CD4-positive, alpha-beta T cell treated with Interleukin-17A for 1 hour (primary cell): ENCODE measurements at regions not wholly inside any gene's neighbourhood (a gene's known extent, or its start where the extent isn't known, plus 50 kb on each side); places are given as distances from the start of the nearest gene placed in this dataset.

Experiments
- DNase-seq: peaks from one replicate; pipeline ENCODE4 v3.0.0-alpha.2; 2020

- no peak for DNase-seq
Observed at GRCh38 chr22:49564054-49564453, 263.6 kb downstream of the BRD1 start.

DNA sequence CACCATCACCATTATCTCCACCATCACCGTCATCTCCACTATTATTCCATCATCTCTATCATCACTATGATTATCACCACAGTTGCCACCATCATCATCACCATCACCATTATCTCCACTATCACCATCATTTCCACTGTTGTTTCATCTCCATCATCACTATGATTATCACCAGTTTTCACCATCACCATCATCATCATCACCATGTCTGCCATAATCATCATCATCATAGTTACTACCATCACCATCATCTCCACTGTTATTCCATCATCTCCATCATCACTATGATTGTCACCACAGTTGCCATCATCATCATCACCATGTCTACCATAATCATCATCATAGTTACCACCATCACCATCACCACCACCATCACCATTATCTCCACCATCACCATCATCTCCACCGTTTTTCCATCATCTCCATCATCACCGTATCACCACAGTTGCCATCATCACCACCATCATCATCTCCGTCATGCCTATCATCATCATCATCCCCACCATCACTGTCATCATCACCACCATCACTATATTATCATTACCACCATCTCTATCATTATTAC is 264.9 kb downstream of the BRD1 start:
- DNase-seq: no peak

DNA sequence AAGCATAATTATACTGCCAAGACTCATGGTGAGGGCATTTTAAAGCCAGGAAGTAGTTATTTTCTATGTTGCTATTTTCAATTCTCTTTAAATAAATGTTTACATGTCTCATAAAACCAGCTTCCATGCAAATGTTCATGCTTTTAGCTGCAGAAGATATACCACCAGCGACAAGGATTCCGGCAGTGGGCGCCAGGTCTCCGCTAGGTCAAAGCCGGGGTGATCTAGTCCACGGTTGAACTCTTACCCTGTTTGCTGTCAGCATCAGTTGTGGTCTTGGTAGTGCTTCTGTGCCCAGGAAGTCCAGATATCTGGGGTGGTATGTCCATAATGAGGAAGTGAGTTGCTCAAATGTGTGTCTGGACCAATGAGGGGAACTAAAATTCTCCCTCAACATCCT is 265.7 kb downstream of the BRD1 start:
- no peak for DNase-seq

DNA sequence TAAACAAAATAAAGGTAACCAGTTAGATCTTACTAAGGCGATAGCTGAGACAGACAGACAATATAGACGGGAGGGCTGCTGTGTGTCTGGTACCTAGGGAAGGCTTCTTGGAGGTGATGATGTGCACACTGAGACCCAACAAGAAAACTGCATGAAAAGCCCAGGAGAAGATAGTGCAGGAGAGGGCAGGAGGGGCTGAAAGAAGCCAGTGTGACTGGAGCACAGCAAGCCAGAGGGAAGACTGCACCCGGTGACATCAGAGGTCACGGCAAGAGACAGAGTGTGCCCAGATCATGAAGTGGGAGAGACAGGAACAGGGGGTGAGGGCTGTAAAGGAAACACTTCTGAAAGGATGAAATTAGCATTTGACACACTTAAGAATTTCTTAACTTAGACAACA is 266.3 kb downstream of the BRD1 start:
- no peak for DNase-seq

- no peak for DNase-seq
Observed at GRCh38 chr22:49555526-49555925, 272.1 kb downstream of the BRD1 start.

- no peak for DNase-seq
Observed at GRCh38 chr22:49554741-49555140, 272.9 kb downstream of the BRD1 start.

DNA sequence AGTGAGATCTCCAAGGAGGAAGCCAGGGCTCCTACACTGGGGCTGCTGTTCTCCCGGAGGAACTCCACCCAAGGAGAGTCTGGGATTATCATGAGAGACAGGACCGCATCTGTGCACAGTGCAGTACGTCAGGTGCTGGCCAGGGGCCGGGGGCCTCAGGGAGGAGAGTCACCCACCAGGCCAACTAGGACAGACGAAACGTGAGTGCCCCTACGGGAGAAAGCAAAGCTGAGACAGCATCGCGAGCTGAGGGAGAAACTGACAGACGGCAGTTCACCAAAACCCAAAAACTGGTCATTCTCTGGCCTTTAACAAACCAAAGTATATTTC is 273.4 kb downstream of the BRD1 start:
- DNase-seq: no peak

DNA sequence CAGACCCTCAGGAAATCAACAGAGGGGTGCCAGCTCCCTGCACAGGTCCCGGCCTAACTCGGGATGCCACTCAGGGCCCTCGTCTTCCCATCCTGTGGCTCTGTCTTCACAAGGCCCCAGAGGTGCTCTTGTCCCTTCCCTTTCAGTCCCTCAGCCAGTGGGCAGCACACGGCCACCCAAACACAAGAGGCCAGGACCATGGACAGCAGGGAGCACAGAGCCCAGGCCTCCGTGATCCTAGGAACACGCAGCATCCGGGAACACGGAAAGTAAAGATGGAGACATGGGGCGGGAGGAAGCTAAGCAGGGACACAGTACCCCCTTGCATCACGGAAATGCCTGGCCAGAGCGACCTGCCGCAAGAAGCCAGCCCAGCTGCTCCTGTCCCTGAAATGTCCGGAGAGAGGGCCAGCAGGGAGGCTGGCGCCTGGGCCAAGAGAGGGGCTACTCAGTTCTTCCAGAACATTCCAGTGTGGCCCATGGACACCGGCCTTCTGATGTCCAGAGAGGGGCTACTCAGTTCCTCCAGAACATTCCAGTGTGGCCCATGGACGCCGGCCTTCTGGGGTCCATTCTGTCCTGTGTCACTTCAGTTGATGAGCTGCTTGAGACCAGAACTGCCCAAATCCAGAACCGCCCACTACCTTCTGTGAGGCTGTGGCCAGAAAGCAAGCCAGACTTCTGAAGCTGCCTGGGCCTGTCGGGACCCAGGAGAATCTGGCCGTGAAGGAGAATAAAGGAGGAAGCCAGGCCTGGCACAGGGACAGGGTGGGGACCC is 274.0 kb downstream of the BRD1 start:
- DNase-seq: no peak

GRCh38 chr22:49553076-49553475 is 274.6 kb downstream of the BRD1 start:
- DNase-seq: no peak

DNA sequence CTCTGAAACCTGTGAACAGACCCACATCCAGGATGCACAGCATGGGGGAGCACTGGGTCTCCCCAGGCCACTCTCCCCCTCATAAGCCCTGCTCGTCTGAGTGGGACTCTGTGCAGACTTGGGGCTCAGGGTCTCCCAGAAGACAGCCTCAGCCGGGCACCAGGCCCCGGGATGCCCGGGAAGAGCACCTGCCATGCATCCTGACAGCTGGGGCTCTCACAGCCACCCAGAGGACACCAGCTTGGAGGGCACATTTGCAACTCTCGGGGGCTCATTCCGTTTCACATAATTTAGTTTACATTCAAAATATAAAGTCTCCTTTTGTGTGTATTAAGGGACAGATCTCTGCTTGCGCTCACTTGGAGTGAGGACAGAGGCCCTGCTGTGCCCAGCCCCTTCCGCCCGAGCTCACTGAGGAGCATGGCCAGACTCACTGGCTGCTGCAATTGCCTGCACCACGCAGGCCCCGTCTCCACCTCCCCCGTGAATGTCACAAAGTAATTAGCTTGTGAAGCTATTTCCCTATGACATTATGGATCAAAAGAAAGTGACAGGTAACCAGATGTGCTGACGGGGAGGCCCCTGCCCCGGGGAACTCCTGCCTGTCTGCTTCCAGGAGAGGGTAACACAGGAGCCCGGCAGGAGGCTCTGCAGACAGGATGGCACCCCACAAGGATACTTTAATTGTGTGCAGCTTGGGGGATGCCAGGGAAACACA is 275.6 kb downstream of the BRD1 start:
- DNase-seq: no peak

- no peak for DNase-seq
Observed at GRCh38 chr22:49551446-49551845, 276.2 kb downstream of the BRD1 start.

- DNase-seq: no peak
Observed at GRCh38 chr22:49550766-49551362, 276.8 kb downstream of the BRD1 start.

DNA sequence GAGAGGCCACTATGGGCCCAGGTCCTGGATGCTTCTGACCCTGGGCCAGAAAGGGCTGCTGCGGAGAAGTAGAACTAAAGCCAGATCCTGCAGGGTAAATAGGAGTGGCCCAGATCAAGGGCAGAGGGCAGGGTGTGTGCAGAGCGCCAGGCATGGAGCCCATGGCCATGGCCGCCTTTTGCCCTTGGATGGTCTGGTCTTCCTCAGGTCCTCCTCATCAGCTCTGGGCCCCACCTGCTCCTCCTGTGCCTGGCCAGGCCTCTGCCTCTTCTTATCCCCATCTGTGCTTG is 277.6 kb downstream of the BRD1 start:
- DNase-seq: no peak

DNA sequence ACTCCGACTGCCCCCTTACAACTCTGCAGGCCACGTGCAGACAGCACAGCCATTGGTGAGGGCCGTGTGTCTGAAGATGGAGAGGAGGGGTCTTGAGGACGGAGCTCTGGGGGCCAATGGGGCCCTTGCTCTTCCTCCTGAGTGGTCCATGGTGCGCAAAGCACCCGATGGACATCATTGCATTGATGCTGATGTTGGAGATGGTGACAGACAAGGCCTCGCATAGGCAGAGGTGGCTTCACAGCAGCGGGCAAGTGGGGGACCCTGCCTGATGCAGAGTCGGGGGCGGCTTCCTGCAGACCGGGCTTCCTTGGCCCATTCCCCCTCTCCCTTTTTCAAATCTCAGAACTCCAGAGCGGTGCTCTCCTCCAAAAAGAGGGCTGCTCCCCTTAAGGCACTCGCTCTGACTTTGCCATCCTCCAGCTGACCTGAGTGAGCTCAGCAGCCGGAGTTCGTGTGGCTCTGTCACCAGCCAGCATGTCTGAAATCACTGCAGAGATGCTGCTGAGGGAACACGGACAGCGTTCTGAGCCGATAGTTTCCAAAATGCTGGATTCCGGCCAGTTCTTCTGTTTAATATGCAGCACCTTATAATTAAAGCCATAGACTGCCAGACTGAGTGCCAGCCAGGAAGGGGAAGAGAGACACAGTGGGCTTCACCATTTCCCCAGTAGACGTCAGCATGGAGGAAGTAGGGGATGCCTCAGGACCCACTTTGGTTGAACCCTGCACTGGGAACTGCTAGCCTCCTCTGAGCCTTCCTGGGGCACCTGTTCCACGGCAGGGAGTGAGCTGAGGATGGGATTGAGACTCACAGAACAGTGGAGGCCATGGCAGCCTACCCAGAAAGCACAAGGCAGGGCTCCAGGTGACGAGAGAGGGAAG is 278.2 kb downstream of the BRD1 start:
- no peak for DNase-seq

GRCh38 chr22:49548356-49549202 is 279.1 kb downstream of the BRD1 start:
- DNase-seq: no peak

DNA sequence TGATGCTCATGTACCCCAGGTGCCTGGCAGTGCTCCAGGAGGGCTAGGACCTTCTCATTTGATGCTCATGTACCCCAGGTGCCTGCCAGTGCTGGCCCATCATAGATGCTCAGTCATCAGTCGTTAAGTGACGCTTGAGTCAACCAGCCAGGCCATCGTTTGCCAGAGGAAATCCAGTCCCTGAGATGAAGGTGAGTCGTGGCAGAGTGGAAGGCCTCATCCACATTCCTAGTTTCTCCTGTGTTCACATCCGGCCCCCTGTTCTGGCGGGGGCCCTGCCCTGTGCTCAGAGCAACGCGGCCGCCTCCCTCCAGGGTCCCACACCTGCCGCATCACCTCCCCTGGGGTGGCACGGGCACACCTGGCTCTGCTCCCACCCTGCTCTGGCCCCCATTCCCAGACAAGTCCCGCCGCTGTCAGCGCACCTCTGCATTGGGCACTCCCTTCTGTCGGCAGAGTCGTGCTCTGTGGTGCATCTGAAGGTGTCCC is 279.9 kb downstream of the BRD1 start:
- no peak for DNase-seq

GRCh38 chr22:49546811-49547585 is 280.7 kb downstream of the BRD1 start:
- no peak for DNase-seq

DNA sequence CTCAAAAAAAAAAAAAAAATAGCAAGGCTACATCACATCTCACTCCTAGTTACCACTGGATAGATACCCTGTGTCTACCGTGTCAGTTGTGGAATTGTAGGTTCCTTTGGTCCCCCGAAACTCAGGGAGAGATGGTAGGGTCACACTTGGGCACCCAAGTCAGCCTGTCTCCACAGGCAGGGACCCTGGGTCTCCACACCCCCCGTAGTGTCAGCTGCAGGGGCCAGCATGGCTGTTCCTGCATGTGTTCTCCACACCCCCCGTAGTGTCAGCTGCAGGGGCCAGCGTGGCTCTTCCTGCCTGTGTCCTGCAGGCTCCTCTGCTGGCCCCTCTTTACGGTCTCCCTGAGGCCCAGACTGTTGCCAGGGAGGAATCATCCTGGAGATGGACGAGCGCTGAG is 282.1 kb downstream of the BRD1 start:
- DNase-seq: no peak

GRCh38 chr22:49544286-49544685 is 283.4 kb downstream of the BRD1 start:
- DNase-seq: no peak

- no peak for DNase-seq
Observed at GRCh38 chr22:49543876-49544275, 283.8 kb downstream of the BRD1 start.

- DNase-seq: no peak
Observed at GRCh38 chr22:49541693-49542230, 285.9 kb downstream of the BRD1 start.
